GM23338 (cell line): ENCODE measurements at regions not wholly inside any gene's neighbourhood (a gene's known extent, or its start where the extent isn't known, plus 50 kb on each side); places are given as distances from the start of the nearest gene placed in this dataset.

ENCODE experiments used
- ATAC-seq: fragments of 200-7000 bp; cut with Tn5 transposase; 3 replicates; pipeline ENCODE4 v1.9.1; 2020
- DNase-seq: peaks from one replicate; pipeline ENCODE4 v3.0.0-alpha.2; 2015; ENCODE audit warnings: low spot score
- H2AFZ ChIP-seq: fragments of 200-600 bp; sonication (generic); 2 replicates; pipeline ENCODE4 v1.8.0; 2016; ENCODE audit warnings: antibody characterized with exemption, mild to moderate bottlenecking, moderate library complexity
- H3F3A ChIP-seq: fragments of 200-600 bp; sonication (generic); replicated peaks from 2 replicates; pipeline ENCODE4 v1.8.0; 2017; ENCODE audit warnings: antibody characterized with exemption, mixed run types, low read depth
- H3K27ac ChIP-seq: fragments of 200-600 bp; sonication (generic); 2 replicates; pipeline ENCODE4 v1.6.1; 2016; ENCODE audit warnings: low read depth
- H3K27me3 ChIP-seq: fragments of 200-600 bp; sonication (generic); 2 replicates; pipeline ENCODE4 v1.8.0; 2016; ENCODE audit warnings: mild to moderate bottlenecking, mixed run types, moderate library complexity; ENCODE audit not compliant: insufficient read depth
- H3K36me3 ChIP-seq: fragments of 200-600 bp; sonication (generic); 2 replicates; pipeline ENCODE4 v1.8.0; 2016; ENCODE audit warnings: mild to moderate bottlenecking; ENCODE audit not compliant: insufficient read depth
- H3K4me1 ChIP-seq: fragments of 200-600 bp; sonication (generic); 2 replicates; pipeline ENCODE4 v1.8.0; 2016; ENCODE audit warnings: mild to moderate bottlenecking, moderate library complexity; ENCODE audit not compliant: insufficient read depth
- H3K4me2 ChIP-seq: fragments of 200-600 bp; sonication (generic); 2 replicates; pipeline ENCODE4 v1.7.1; 2017; ENCODE audit warnings: mixed run types
- H3K4me3 ChIP-seq: fragments of 200-600 bp; sonication (generic); 2 replicates; pipeline ENCODE4 v1.6.1; 2016; ENCODE audit warnings: mixed run types
- H3K79me2 ChIP-seq: fragments of 200-600 bp; sonication (generic); replicated peaks from 2 replicates; pipeline ENCODE4 v1.8.0; 2017; ENCODE audit warnings: mild to moderate bottlenecking; ENCODE audit not compliant: insufficient read depth
- H3K9me2 ChIP-seq: fragments of 200-600 bp; sonication (generic); 2 replicates; pipeline ENCODE4 v1.8.0; 2017; ENCODE audit not compliant: insufficient read depth
- H4K20me1 ChIP-seq: fragments of 200-600 bp; sonication (generic); replicated peaks from 2 replicates; pipeline ENCODE4 v1.8.0; 2017; ENCODE audit warnings: mild to moderate bottlenecking; ENCODE audit not compliant: insufficient read depth
- H3K27ac Mint-ChIP-seq: 2 replicates; pipeline ENCODE4 v1.8.0; 2020; ENCODE audit warnings: inconsistent platforms, mild to moderate bottlenecking, moderate library complexity, mixed read lengths
- H3K27me3 Mint-ChIP-seq: 3 replicates; pipeline ENCODE4 v1.8.0; 2022; ENCODE audit warnings: low read depth, mild to moderate bottlenecking, moderate library complexity, mixed read lengths, inconsistent platforms; ENCODE audit not compliant: insufficient read depth, poor library complexity
- H3K36me3 Mint-ChIP-seq: 3 replicates; pipeline ENCODE4 v1.8.0; 2021; ENCODE audit warnings: low read depth, mild to moderate bottlenecking, inconsistent platforms, moderate library complexity, mixed read lengths
- H3K4me1 Mint-ChIP-seq: 3 replicates; pipeline ENCODE4 v1.8.0; 2020; ENCODE audit warnings: mild to moderate bottlenecking, inconsistent platforms, mixed read lengths
- H3K4me3 Mint-ChIP-seq: 3 replicates; pipeline ENCODE4 v1.8.0; 2021; ENCODE audit warnings: moderate library complexity, mild to moderate bottlenecking, inconsistent platforms, mixed read lengths
- H3K9me3 Mint-ChIP-seq: 3 replicates; pipeline ENCODE4 v1.8.0; 2020; ENCODE audit warnings: moderate library complexity, mild to moderate bottlenecking, inconsistent platforms, mixed read lengths
- CREB1 ChIP-seq: fragments of 250-450 bp; sonication (Bioruptor Pico); IDR thresholded peaks from 2 replicates; pipeline ENCODE4 v1.5.0; 2020; ENCODE audit warnings: low read depth, mild to moderate bottlenecking, moderate library complexity
- CTCF ChIP-seq, 2 experiments: fragments of 200-600 bp in 1 of 2; sonication (generic) in 1 of 2; conservative IDR thresholded peaks; 2 replicates each; pipeline versions ENCODE4 v1.5.1 to v1.6.1; 2016 to 2017; ENCODE audit warnings: antibody characterized with exemption in 2 of 2, low read depth in 2 of 2, mild to moderate bottlenecking in 2 of 2, moderate library complexity in 1 of 2
- ETS1 ChIP-seq: IDR thresholded peaks from 2 replicates; pipeline ENCODE4 v1.6.1; 2016; ENCODE audit warnings: antibody characterized with exemption
- EZH2phosphoT487 ChIP-seq: fragments of 200-600 bp; sonication (generic); IDR thresholded peaks from one replicate; pipeline ENCODE4 v1.8.1; 2018; ENCODE audit warnings: antibody characterized with exemption; ENCODE audit not compliant: unreplicated experiment
- JUNB ChIP-seq: IDR thresholded peaks from one replicate; pipeline ENCODE4 v1.6.1; 2016; ENCODE audit warnings: antibody characterized with exemption; ENCODE audit not compliant: unreplicated experiment
- NANOG ChIP-seq: IDR thresholded peaks from 2 replicates; pipeline ENCODE4 v1.6.1; 2016; ENCODE audit warnings: antibody characterized with exemption, borderline replicate concordance
- POLR2AphosphoS5 ChIP-seq: IDR thresholded peaks from 2 replicates; pipeline ENCODE4 v1.6.1; 2016; ENCODE audit warnings: antibody characterized with exemption, low read depth
- REST ChIP-seq: IDR thresholded peaks from one replicate; pipeline ENCODE4 v1.6.1; 2018; ENCODE audit warnings: antibody characterized with exemption; ENCODE audit not compliant: unreplicated experiment
- ZNF114 ChIP-seq: fragments of 250-450 bp; sonication (Bioruptor Pico); IDR thresholded peaks from 2 replicates; pipeline ENCODE4 v1.5.0; 2020; ENCODE audit warnings: mild to moderate bottlenecking, moderate library complexity
- ZNF331 ChIP-seq: fragments of 250-450 bp; sonication (Bioruptor Pico); IDR thresholded peaks from 2 replicates; pipeline ENCODE4 v1.5.0; 2020; ENCODE audit warnings: low read depth, mild to moderate bottlenecking, moderate library complexity
- ZNF462 ChIP-seq: fragments of 250-450 bp; sonication (Bioruptor Pico); IDR thresholded peaks from 2 replicates; pipeline ENCODE4 v1.5.0; 2020; ENCODE audit warnings: mild to moderate bottlenecking, moderate library complexity

- H3K9me2 ChIP-seq: no peaks in the 10 kb centered on the region
- no peaks in the 10 kb centered on the region for H3K27me3 ChIP-seq
- H3K27ac ChIP-seq: no peak overlapping the region
- H2AFZ ChIP-seq: no peak overlapping the region
- H3F3A ChIP-seq: no peaks in the 10 kb centered on the region
- TF ChIP-seq CREB1 (no peak), ZNF331 (CRISPR knock-in tag) (no peak), EZH2phosphoT487 (no peak), ETS1 (no peak), NANOG (no peak), POLR2AphosphoS5 (no peak), ZNF462 (no peak), ZNF114 (no peak), CTCF (conservative IDR thresholded peaks at IDR 0.05; ENCODE audit: low read depth in 2 of 2) (no peak), REST (no peak), JUNB (no peak)
- H3K9me3 Mint-ChIP-seq: peaks cover 7% of the 10 kb centered on the region; the same call in 2 of the 3 replicates
- no peak overlapping the region for H3K4me2 ChIP-seq
- no peaks in the 10 kb centered on the region for H3K4me1 Mint-ChIP-seq
- H3K79me2 ChIP-seq: no peaks in the 10 kb centered on the region
- no peak for ATAC-seq
- H3K4me3 ChIP-seq: no peak overlapping the region
- H3K27ac Mint-ChIP-seq: no peak overlapping the region
- no peak overlapping the region for H3K4me3 Mint-ChIP-seq
- H3K36me3 ChIP-seq: no peaks in the 10 kb centered on the region
- H3K36me3 Mint-ChIP-seq: no peaks in the 10 kb centered on the region
- H3K4me1 ChIP-seq: no peaks in the 10 kb centered on the region
- no peaks in the 10 kb centered on the region for H4K20me1 ChIP-seq
- no peak for DNase-seq
- peaks cover 2% of the 10 kb centered on the region for H3K27me3 Mint-ChIP-seq
Observed at GRCh38 chrX:127313635-127314034, 494.1 kb downstream of the PRR32 start.
